NCI-H1092 treated with DMSO at 0.1 percent for 48 hours (cell line): ENCODE measurements at regions not wholly inside any gene's neighbourhood (a gene's known extent, or its start where the extent isn't known, plus 50 kb on each side); places are given as distances from the start of the nearest gene placed in this dataset.

Experiments
- DNase-seq: peaks from one replicate; lab custom pipeline; 2025; lab: John Stamatoyannopoulos, UW

- DNase-seq: no peak
These were observed 229.5 kb upstream of the COPS8 start for GRCh38 chr2:236855866-236856847.

- no peak for DNase-seq
These were observed 228.8 kb upstream of the COPS8 start for GRCh38 chr2:236856848-236857235.

- DNase-seq: no peak
These were observed 228.4 kb upstream of the COPS8 start for GRCh38 chr2:236857246-236857645.

GRCh38 chr2:236857781-236858180, 227.9 kb upstream of the COPS8 start:
- no peak for DNase-seq

GRCh38 chr2:236858661-236859060, 227.0 kb upstream of the COPS8 start:
- DNase-seq: no peak

GRCh38 chr2:236859908-236860307, 225.8 kb upstream of the COPS8 start:
- DNase-seq: no peak

- no peak for DNase-seq
These were observed 224.4 kb upstream of the COPS8 start for GRCh38 chr2:236861196-236861875.

GRCh38 chr2:236861944-236862343, 223.7 kb upstream of the COPS8 start:
- no peak for DNase-seq

- no peak for DNase-seq
These were observed 223.2 kb upstream of the COPS8 start for GRCh38 chr2:236862526-236862925.

GRCh38 chr2:236862961-236863728, 222.5 kb upstream of the COPS8 start:
- no peak for DNase-seq

- no peak for DNase-seq
These were observed 222.0 kb upstream of the COPS8 start for GRCh38 chr2:236863729-236864126.

GRCh38 chr2:236865052-236865451, 220.6 kb upstream of the COPS8 start:
- DNase-seq: no peak

- DNase-seq: no peak
These were observed 218.9 kb upstream of the COPS8 start for GRCh38 chr2:236866542-236867340.

GRCh38 chr2:236867441-236868260, 218.0 kb upstream of the COPS8 start:
- DNase-seq: no peak

- DNase-seq: no peak
These were observed 215.3 kb upstream of the COPS8 start for GRCh38 chr2:236870370-236870769.

- no peak for DNase-seq
These were observed 214.1 kb upstream of the COPS8 start for GRCh38 chr2:236871500-236872001.

GRCh38 chr2:236872015-236872414, 213.7 kb upstream of the COPS8 start:
- DNase-seq: no peak

GRCh38 chr2:236872981-236873380, 212.7 kb upstream of the COPS8 start:
- no peak for DNase-seq

- DNase-seq: no peak
These were observed 212.1 kb upstream of the COPS8 start for GRCh38 chr2:236873636-236874035.

GRCh38 chr2:236874866-236875481, 210.7 kb upstream of the COPS8 start:
- DNase-seq: no peak
